HL-60 (cell line): ENCODE measurements at regions not wholly inside any gene's neighbourhood (a gene's known extent, or its start where the extent isn't known, plus 50 kb on each side); places are given as distances from the start of the nearest gene placed in this dataset.

ENCODE experiments used
- DNase-seq, 2 experiments: peaks; one replicate each; pipeline ENCODE4 v3.0.0-alpha.2; 2010 to 2020; ENCODE audit warnings: low read depth in 1 of 2, low spot score in 1 of 2
- H3K27ac ChIP-seq: fragments of 250-450 bp; sonication (Bioruptor Pico); replicated peaks from 2 replicates; pipeline ENCODE4 v1.5.1; 2020; ENCODE audit warnings: mild to moderate bottlenecking, moderate library complexity
- H3K27me3 ChIP-seq: fragments of 250-450 bp; sonication (Bioruptor Pico); 2 replicates; pipeline ENCODE4 v1.5.1; 2021; ENCODE audit warnings: mild to moderate bottlenecking, moderate library complexity; ENCODE audit not compliant: insufficient read depth, poor library complexity, severe bottlenecking
- H3K4me3 ChIP-seq: replicated peaks from 2 replicates; pipeline ENCODE4 v1.5.1; 2011; ENCODE audit warnings: mild to moderate bottlenecking, control low read depth, low read length; ENCODE audit not compliant: insufficient read depth
- CTCF ChIP-seq: IDR thresholded peaks from one replicate; pipeline ENCODE4 v1.5.1; 2011; ENCODE audit warnings: low read length, control low read depth, inconsistent platforms; ENCODE audit not compliant: insufficient read depth
- GABPA ChIP-seq: IDR thresholded peaks from 2 replicates; pipeline ENCODE4 v1.6.1; 2012; ENCODE audit warnings: low read depth
- POLR2AphosphoS5 ChIP-seq: IDR thresholded peaks from 2 replicates; pipeline ENCODE4 v1.6.1; 2012; ENCODE audit warnings: low read depth
- REST ChIP-seq: IDR thresholded peaks from 2 replicates; pipeline ENCODE4 v1.6.1; 2012; ENCODE audit warnings: low read depth; ENCODE audit not compliant: insufficient replicate concordance
- SPI1 ChIP-seq: IDR thresholded peaks from 2 replicates; pipeline ENCODE4 v1.6.1; 2012; ENCODE audit warnings: low read depth, mild to moderate bottlenecking, borderline replicate concordance

DNA sequence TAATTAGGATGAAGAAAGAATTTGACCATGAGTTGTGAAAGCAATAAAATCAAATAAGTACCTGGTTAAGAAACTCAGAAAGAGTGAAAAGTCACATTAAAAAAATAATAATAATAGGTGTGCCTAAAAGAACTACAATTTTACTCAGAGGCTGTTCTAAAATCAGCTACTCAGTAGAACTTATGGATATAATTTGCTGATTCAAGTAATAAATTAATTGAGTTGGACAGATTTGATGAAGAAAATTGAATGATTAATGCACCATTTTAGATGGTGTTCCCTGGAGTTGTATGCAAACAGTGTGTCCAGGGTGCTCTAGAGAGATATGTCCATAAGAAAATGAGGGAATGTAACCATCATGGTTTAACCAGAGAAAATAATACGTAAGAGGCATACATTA, 2852.5 kb downstream of the PCDH9 start:
- Histone ChIP-seq H3K27me3 (no peaks in the 10 kb centered on the region), H3K27ac (no peak overlapping the region), H3K4me3 (no peak overlapping the region)
- no peak for DNase-seq
- TF ChIP-seq POLR2AphosphoS5 (no peak), GABPA (no peak), REST (no peak), CTCF (no peak), SPI1 (no peak)

DNA sequence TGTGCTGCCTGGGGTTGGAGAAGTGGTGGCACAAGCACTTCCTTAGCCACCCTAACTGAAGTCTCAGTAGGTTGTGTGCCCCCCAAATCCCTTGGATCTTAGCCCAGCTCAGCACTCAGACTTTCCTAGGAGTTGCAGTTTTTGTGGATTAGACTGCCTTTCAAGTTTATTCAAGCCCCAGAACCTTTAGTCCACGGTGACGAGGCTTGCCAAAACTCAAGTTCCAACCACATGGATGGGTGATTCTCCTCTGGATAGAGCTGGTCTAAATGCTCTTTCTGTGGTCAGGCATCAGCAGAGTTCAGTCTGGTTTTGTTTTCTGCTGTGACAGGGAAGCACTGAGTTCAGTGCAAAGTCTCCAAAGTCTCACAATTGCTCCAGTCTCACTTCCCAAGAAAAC, 2858.7 kb downstream of the PCDH9 start:
- Histone ChIP-seq H3K4me3 (no peak overlapping the region), H3K27me3 (no peaks in the 10 kb centered on the region), H3K27ac (no peak overlapping the region)
- TF ChIP-seq POLR2AphosphoS5: no peak
- no peak for TF ChIP-seq REST
- no peak for TF ChIP-seq SPI1
- TF ChIP-seq GABPA: no peak
- no peak for TF ChIP-seq CTCF
- no peak for DNase-seq

DNA sequence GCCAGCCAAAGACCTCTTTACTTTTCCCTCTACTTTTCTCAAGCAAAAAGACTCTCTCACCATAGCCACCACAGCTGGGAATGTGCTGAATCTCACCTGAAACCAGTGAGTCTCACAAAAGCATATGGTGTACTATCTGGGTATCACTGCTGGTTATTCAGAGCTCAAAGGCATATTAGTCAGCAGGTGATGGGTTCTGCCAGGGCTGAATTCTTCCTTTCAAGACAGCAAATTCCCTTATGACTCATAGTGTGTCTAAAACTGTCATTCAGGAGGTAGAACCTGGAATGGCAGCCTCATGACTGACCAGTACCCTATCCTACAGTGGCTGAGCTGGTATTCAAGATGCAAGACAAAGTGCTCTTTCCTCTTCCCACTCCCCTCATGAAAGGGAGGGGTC, 2859.1 kb downstream of the PCDH9 start:
- H3K4me3 ChIP-seq: no peak overlapping the region
- TF ChIP-seq POLR2AphosphoS5: no peak
- TF ChIP-seq REST: no peak
- TF ChIP-seq SPI1: no peak
- no peak for TF ChIP-seq CTCF
- TF ChIP-seq GABPA: no peak
- H3K27me3 ChIP-seq: no peaks in the 10 kb centered on the region
- no peak overlapping the region for H3K27ac ChIP-seq
- no peak for DNase-seq
